GM23248 (cell line): ENCODE measurements at regions not wholly inside any gene's neighbourhood (a gene's known extent, or its start where the extent isn't known, plus 50 kb on each side); places are given as distances from the start of the nearest gene placed in this dataset.

ENCODE experiments used
- EZH2 ChIP-seq: fragments of 200-600 bp; sonication (generic); IDR thresholded peaks from 2 replicates; pipeline ENCODE4 v1.6.1; 2018; ENCODE audit warnings: antibody characterized with exemption, mild to moderate bottlenecking; ENCODE audit not compliant: insufficient read depth, poor library complexity, severe bottlenecking
- EZH2phosphoT487 ChIP-seq: fragments of 200-600 bp; sonication (generic); IDR thresholded peaks from 2 replicates; pipeline ENCODE4 v1.6.1; 2018; ENCODE audit warnings: antibody characterized with exemption, moderate library complexity, mild to moderate bottlenecking, low read depth; ENCODE audit not compliant: insufficient read depth

GRCh38 chr16:82440336-82440735 lies 186.4 kb upstream of the CDH13 start:
- TF ChIP-seq EZH2, result no peak
- no peak for TF ChIP-seq EZH2phosphoT487
